ENCODE measurements at regions not wholly inside any gene's neighbourhood (a gene's known extent, or its start where the extent isn't known, plus 50 kb on each side); places are given as distances from the start of the nearest gene placed in this dataset.
A peak's percentile ranks its signal among the peaks of the same experiment; 100 is the strongest.
"Not testable (repeated sequence)": the region's sequence is repeated elsewhere in the genome, so short reads cannot be mapped to it uniquely, and the experiment has no call there.

- peak; percentile 93 for FAIRE-seq
- TF ChIP-seq SPI1 (IDR thresholded peaks at IDR 0.05; ENCODE audit: low read depth, low read length) (peak; percentile 97), POU2F2 (IDR thresholded peaks at IDR 0.05; ENCODE audit: low read depth, low read length) (no peak; the same call in 1 of the 2 replicates)
- DNase-seq (ENCODE audit: insufficient read length, low spot score): peak; percentile 1
Measured at GRCh38 chr1:190759807-190760206, 282.1 kb upstream of the BRINP3 start.

GRCh38 chr1:190762325-190762724 lies 284.7 kb upstream of the BRINP3 start:
- no peak for TF ChIP-seq POLR2A (IDR thresholded peaks at IDR 0.05; ENCODE audit: low read depth, low read length)
- TF ChIP-seq SPI1 (IDR thresholded peaks at IDR 0.05; ENCODE audit: low read depth, low read length): no peak
- TF ChIP-seq POU2F2 (IDR thresholded peaks at IDR 0.05; ENCODE audit: low read depth, low read length): no peak
- no peak for TF ChIP-seq POLR2AphosphoS5 (IDR thresholded peaks at IDR 0.05; ENCODE audit: low read depth, low read length)
- TF ChIP-seq PAX5 (IDR thresholded peaks at IDR 0.05; ENCODE audit: insufficient read depth, low read length, severe bottlenecking): no peak
- no peak for TF ChIP-seq TAF1 (IDR thresholded peaks at IDR 0.05; ENCODE audit: low read depth, low read length)
- FAIRE-seq: no peak

DNA sequence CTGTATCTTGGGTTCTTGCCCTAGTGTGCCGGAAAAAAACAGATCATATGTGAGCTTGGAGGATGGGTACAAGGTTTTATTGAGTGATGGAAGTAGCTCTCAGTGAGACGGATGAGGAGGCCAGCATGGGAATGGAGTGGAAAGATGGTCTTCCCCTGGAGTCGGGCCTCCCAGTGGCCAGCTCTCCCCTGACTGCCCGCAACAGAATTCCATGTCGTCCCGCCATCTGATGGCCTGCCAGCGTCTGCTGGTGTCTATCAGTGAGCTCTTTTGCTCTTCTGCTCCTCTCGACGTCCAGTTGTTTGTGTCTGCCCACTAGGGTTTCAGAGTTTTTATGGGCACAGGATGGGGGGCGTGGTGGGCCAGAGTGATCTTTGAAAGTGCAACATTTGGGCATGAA lies 315.2 kb upstream of the BRINP3 start:
- DNase-seq (ENCODE audit: insufficient read length, low spot score) (no peak), FAIRE-seq (no peak)
- TF ChIP-seq TAF1 (IDR thresholded peaks at IDR 0.05; ENCODE audit: low read depth, low read length): no peak
- TF ChIP-seq PAX5 (IDR thresholded peaks at IDR 0.05; ENCODE audit: insufficient read depth, low read length, severe bottlenecking): no peak
- TF ChIP-seq POLR2A (IDR thresholded peaks at IDR 0.05; ENCODE audit: low read depth, low read length): no peak
- TF ChIP-seq POLR2AphosphoS5 (IDR thresholded peaks at IDR 0.05; ENCODE audit: low read depth, low read length): no peak
- no peak for TF ChIP-seq SPI1 (IDR thresholded peaks at IDR 0.05; ENCODE audit: low read depth, low read length)
- no peak for TF ChIP-seq POU2F2 (IDR thresholded peaks at IDR 0.05; ENCODE audit: low read depth, low read length)

More at GRCh38 chr1:190762325-190762724, 284.7 kb upstream of the BRINP3 start:
- DNase-seq (ENCODE audit: insufficient read length, low spot score): no peak

GRCh38 chr1:190807629-190808028 lies 330.0 kb upstream of the BRINP3 start:
- no peak for FAIRE-seq
- no peak for TF ChIP-seq PAX5 (IDR thresholded peaks at IDR 0.05; ENCODE audit: insufficient read depth, low read length, severe bottlenecking)
- no peak for TF ChIP-seq POLR2A (IDR thresholded peaks at IDR 0.05; ENCODE audit: low read depth, low read length)
- no peak for TF ChIP-seq POLR2AphosphoS5 (IDR thresholded peaks at IDR 0.05; ENCODE audit: low read depth, low read length)
- no peak for TF ChIP-seq TAF1 (IDR thresholded peaks at IDR 0.05; ENCODE audit: low read depth, low read length)
- no peak for TF ChIP-seq SPI1 (IDR thresholded peaks at IDR 0.05; ENCODE audit: low read depth, low read length)
- no peak for TF ChIP-seq POU2F2 (IDR thresholded peaks at IDR 0.05; ENCODE audit: low read depth, low read length)

GRCh38 chr1:190808035-190808434 lies 330.4 kb upstream of the BRINP3 start:
- DNase-seq (ENCODE audit: insufficient read length, low spot score): no peak
- FAIRE-seq: no peak
- TF ChIP-seq SPI1 (IDR thresholded peaks at IDR 0.05; ENCODE audit: low read depth, low read length) (no peak), PAX5 (IDR thresholded peaks at IDR 0.05; ENCODE audit: insufficient read depth, low read length, severe bottlenecking) (no peak), TAF1 (IDR thresholded peaks at IDR 0.05; ENCODE audit: low read depth, low read length) (no peak), POU2F2 (IDR thresholded peaks at IDR 0.05; ENCODE audit: low read depth, low read length) (no peak), POLR2AphosphoS5 (IDR thresholded peaks at IDR 0.05; ENCODE audit: low read depth, low read length) (no peak), POLR2A (IDR thresholded peaks at IDR 0.05; ENCODE audit: low read depth, low read length) (no peak)

More at GRCh38 chr1:190807629-190808028, 330.0 kb upstream of the BRINP3 start:
- DNase-seq (ENCODE audit: insufficient read length, low spot score): no peak

- DNase-seq (ENCODE audit: insufficient read length, low spot score) (no peak), FAIRE-seq (no peak)
- TF ChIP-seq POLR2AphosphoS5 (IDR thresholded peaks at IDR 0.05; ENCODE audit: low read depth, low read length) (no peak), TAF1 (IDR thresholded peaks at IDR 0.05; ENCODE audit: low read depth, low read length) (no peak), SPI1 (IDR thresholded peaks at IDR 0.05; ENCODE audit: low read depth, low read length) (no peak), PAX5 (IDR thresholded peaks at IDR 0.05; ENCODE audit: insufficient read depth, low read length, severe bottlenecking) (no peak), POU2F2 (IDR thresholded peaks at IDR 0.05; ENCODE audit: low read depth, low read length) (no peak), POLR2A (IDR thresholded peaks at IDR 0.05; ENCODE audit: low read depth, low read length) (no peak)
Measured at GRCh38 chr1:190809312-190809711, 331.6 kb upstream of the BRINP3 start.

DNA sequence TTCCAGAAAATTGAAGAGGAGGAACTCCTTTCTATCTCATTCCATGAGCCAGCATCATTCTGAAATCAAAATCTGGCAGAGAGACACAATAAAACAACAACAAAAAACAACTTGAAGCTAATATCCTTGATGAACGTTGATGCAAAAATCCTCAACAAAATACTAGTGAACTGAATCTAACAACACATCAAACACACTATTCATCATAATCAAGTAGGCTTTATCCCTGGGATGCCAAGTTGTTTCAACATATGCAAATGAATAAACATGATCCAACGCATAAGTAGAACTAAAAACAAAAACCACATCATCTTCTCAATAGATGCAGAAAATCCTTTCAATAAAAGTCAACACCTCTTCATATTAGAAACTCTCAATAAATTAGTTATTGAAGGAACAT lies 335.3 kb upstream of the BRINP3 start:
- DNase-seq (ENCODE audit: insufficient read length, low spot score) (no peak), FAIRE-seq (no peak)
- TF ChIP-seq POLR2AphosphoS5 (IDR thresholded peaks at IDR 0.05; ENCODE audit: low read depth, low read length) (no peak), POLR2A (IDR thresholded peaks at IDR 0.05; ENCODE audit: low read depth, low read length) (no peak), SPI1 (IDR thresholded peaks at IDR 0.05; ENCODE audit: low read depth, low read length) (no peak), PAX5 (IDR thresholded peaks at IDR 0.05; ENCODE audit: insufficient read depth, low read length, severe bottlenecking) (no peak), POU2F2 (IDR thresholded peaks at IDR 0.05; ENCODE audit: low read depth, low read length) (no peak)

GRCh38 chr1:190832511-190832910 lies 354.8 kb upstream of the BRINP3 start:
- TF ChIP-seq POLR2AphosphoS5 (IDR thresholded peaks at IDR 0.05; ENCODE audit: low read depth, low read length) (no peak), SPI1 (IDR thresholded peaks at IDR 0.05; ENCODE audit: low read depth, low read length) (no peak), PAX5 (IDR thresholded peaks at IDR 0.05; ENCODE audit: insufficient read depth, low read length, severe bottlenecking) (no peak), TAF1 (IDR thresholded peaks at IDR 0.05; ENCODE audit: low read depth, low read length) (no peak), POLR2A (IDR thresholded peaks at IDR 0.05; ENCODE audit: low read depth, low read length) (no peak), POU2F2 (IDR thresholded peaks at IDR 0.05; ENCODE audit: low read depth, low read length) (no peak)
- no peak for FAIRE-seq
- no peak for DNase-seq (ENCODE audit: insufficient read length, low spot score)

- DNase-seq (ENCODE audit: insufficient read length, low spot score) (no peak), FAIRE-seq (no peak)
- no peak for TF ChIP-seq POLR2A (IDR thresholded peaks at IDR 0.05; ENCODE audit: low read depth, low read length)
- no peak for TF ChIP-seq PAX5 (IDR thresholded peaks at IDR 0.05; ENCODE audit: insufficient read depth, low read length, severe bottlenecking)
- no peak for TF ChIP-seq SPI1 (IDR thresholded peaks at IDR 0.05; ENCODE audit: low read depth, low read length)
- TF ChIP-seq POU2F2 (IDR thresholded peaks at IDR 0.05; ENCODE audit: low read depth, low read length): no peak
- TF ChIP-seq POLR2AphosphoS5 (IDR thresholded peaks at IDR 0.05; ENCODE audit: low read depth, low read length): no peak
- TF ChIP-seq TAF1 (IDR thresholded peaks at IDR 0.05; ENCODE audit: low read depth, low read length): no peak
Measured at GRCh38 chr1:190835658-190836057, 358.0 kb upstream of the BRINP3 start.

DNA sequence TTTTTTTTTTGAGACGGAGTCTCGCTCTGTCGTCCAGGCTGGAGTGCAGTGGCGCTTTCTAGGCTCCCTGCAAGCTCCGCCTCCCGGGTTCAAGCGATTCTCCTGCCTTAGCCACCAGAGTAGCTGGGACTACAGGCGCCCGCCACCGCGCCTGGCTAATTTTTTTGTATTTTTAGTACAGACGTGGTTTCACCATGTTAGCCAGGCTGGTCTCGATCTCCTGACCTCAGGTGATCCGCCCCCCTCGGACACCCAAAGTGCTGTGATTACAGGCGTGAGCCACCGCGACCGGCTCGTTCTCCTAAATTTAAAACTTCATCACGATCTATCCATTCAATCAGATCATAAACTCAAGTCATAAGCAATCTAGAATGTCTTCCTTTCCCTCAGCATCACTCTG lies 359.5 kb upstream of the BRINP3 start:
- DNase-seq (ENCODE audit: insufficient read length, low spot score); FAIRE-seq: not testable (repeated sequence)

All from GM12891 (cell line).